ENCODE measurements at regions not wholly inside any gene's neighbourhood (a gene's known extent, or its start where the extent isn't known, plus 50 kb on each side); places are given as distances from the start of the nearest gene placed in this dataset.

DNA sequence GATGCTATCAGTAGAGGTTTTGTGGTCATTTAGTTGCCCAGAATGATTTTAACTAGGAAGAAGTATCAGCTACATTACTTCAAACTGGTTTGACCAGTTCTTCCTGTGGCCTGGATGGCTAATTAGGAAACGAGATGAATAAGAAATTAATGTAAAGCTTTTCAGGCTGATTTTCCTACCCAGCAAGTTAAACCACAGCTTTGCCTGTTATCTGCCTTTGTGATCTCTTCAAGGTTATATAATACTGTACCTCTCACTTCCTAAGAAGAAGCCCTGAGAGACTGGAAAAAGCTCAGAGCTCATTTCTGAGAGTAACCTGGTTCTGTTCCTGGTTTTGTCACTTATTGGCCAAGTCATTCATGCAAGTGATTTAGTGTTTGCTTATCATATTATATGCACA lies 782.2 kb upstream of the GOLIM4 start:
- no peaks in the 10 kb centered on the region for H3K4me1 Mint-ChIP-seq
- no peaks in the 10 kb centered on the region for H3K36me3 Mint-ChIP-seq (ENCODE audit: insufficient read depth)
- H3K27ac Mint-ChIP-seq (ENCODE audit: low read depth) = no peak overlapping the region
- no peak for ATAC-seq (replicated peaks; ENCODE audit: extremely low read depth, poor library complexity, severe bottlenecking)
- no peak overlapping the region for H3K4me3 Mint-ChIP-seq
- no peaks in the 10 kb centered on the region for H3K27me3 Mint-ChIP-seq
- H3K9me3 Mint-ChIP-seq = peaks cover 5% of the 10 kb centered on the region
- no peak for DNase-seq (ENCODE audit: low spot score in 2 of 2)

DNA sequence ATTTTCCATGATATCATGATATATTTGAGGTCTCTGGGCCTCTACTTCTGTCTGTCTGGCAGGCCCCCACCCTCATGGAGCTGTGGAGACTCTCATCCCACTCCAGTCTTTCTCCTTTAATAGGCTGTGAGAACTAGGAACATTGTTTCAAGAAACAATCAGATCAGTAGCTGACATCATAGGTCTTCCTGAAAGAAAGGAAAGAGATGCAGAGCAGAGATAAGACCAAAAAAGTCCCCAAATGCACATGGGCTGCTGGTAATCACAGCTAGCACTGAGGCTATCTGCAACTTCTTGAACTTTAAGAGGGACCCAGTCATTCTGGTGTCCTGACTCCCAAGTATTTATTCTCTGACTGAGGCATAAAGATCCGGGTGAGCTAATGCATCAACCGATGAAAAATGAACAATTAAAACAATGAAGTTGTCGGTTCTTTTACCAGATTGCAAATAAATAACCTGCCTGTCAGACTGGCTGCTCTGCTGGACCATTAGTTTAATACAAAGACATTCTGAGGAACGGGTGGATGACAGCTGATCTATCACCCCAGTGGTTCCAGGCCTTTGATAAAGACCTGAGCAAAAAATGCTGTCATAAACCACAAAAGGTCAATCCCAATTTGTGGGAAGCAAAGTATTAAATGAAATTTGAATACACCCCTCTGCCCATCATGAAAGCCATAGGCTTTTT lies 780.8 kb upstream of the GOLIM4 start:
- DNase-seq (ENCODE audit: low spot score in 2 of 2) (no peak), ATAC-seq (replicated peaks; ENCODE audit: extremely low read depth, poor library complexity, severe bottlenecking) (no peak)
- peaks cover 5% of the 10 kb centered on the region for H3K9me3 Mint-ChIP-seq
- H3K27me3 Mint-ChIP-seq = no peaks in the 10 kb centered on the region
- no peak overlapping the region for H3K27ac Mint-ChIP-seq (ENCODE audit: low read depth)
- no peak overlapping the region for H3K4me3 Mint-ChIP-seq
- no peaks in the 10 kb centered on the region for H3K4me1 Mint-ChIP-seq
- no peaks in the 10 kb centered on the region for H3K36me3 Mint-ChIP-seq (ENCODE audit: insufficient read depth)

DNA sequence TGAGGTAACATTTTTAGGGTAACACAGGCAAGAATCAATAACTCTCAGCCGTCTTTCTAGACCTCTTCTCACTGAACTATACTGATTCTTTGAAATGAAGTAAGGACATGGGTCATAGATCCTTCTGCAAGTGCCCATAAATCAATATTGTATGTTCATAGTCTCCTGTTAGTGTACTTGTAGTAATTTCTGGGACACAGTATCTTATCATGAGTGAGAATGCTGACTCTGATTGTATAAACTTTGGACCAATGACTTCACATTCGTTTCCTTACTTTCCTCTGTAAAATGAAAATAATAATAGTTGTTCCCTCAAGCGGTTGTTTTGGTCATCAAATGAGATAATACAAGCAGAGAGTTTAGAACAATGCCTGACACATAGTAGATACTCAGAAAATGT lies 777.1 kb upstream of the GOLIM4 start:
- Mint-ChIP-seq H3K36me3 (ENCODE audit: insufficient read depth) (no peaks in the 10 kb centered on the region), H3K4me3 (no peak overlapping the region)

DNA sequence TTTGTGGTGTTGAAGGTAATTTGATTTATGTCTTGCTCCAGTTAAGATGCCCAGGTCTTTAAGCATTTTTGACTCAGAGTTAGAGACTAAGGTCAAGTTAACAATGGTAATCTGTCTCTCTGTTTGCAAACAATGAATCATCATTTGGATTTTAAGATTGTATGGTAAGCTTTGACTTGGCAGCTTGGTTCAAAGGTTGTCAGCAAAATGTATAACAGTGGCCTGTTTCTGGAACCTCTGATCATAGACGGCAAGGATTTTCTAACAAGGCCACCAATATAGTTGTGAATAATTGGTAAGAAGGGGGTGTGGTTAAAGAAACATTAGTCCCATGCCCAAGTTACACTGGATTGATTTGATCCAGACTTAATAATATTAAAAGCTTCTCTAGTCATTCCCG lies 775.2 kb upstream of the GOLIM4 start:
- H3K27ac Mint-ChIP-seq (ENCODE audit: low read depth) = no peak overlapping the region
- ATAC-seq (replicated peaks; ENCODE audit: extremely low read depth, poor library complexity, severe bottlenecking) = no peak
- H3K36me3 Mint-ChIP-seq (ENCODE audit: insufficient read depth) = no peaks in the 10 kb centered on the region
- no peak for DNase-seq (ENCODE audit: low spot score in 2 of 2)
- no peak overlapping the region for H3K4me3 Mint-ChIP-seq
- H3K27me3 Mint-ChIP-seq = no peaks in the 10 kb centered on the region
- no peaks in the 10 kb centered on the region for H3K4me1 Mint-ChIP-seq
- peaks cover 5% of the 10 kb centered on the region for H3K9me3 Mint-ChIP-seq

More for the DNA sequence above, 777.1 kb upstream of the GOLIM4 start:
- H3K9me3 Mint-ChIP-seq = peaks cover 5% of the 10 kb centered on the region
- no peaks in the 10 kb centered on the region for H3K4me1 Mint-ChIP-seq
- no peak for ATAC-seq (replicated peaks; ENCODE audit: extremely low read depth, poor library complexity, severe bottlenecking)
- no peak overlapping the region for H3K27ac Mint-ChIP-seq (ENCODE audit: low read depth)
- no peak for DNase-seq (ENCODE audit: low spot score in 2 of 2)
- no peaks in the 10 kb centered on the region for H3K27me3 Mint-ChIP-seq

DNA sequence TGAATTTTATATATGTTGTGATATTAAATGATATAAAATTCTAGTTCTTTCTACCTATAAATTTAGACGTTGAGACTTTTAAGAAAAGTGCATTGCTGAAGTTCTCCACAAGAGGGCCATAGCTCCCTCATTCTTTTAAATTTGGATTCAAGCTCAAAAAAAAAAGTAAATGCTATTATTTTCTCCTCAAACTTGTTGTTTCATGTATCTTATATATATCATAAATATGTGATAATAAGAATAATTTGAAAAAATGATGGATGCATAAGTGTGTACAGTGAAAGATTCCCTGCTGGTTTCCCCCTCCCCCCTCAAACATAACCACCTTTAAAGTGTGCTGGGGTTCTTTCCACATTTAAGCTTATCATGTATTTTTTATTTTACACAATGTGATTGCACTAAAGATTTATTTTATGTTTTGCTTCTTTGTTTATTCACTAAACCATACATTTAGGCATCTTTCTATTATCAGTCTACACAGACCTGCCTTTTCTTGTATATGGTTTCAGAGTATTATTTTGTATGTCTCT lies 769.4 kb upstream of the GOLIM4 start:
- H3K4me3 Mint-ChIP-seq = no peak overlapping the region
- no peak for DNase-seq (ENCODE audit: low spot score in 2 of 2)
- H3K4me1 Mint-ChIP-seq = no peaks in the 10 kb centered on the region
- H3K27ac Mint-ChIP-seq (ENCODE audit: low read depth) = no peak overlapping the region
- no peaks in the 10 kb centered on the region for H3K27me3 Mint-ChIP-seq
- H3K9me3 Mint-ChIP-seq = no peaks in the 10 kb centered on the region
- no peaks in the 10 kb centered on the region for H3K36me3 Mint-ChIP-seq (ENCODE audit: insufficient read depth)
- no peak for ATAC-seq (replicated peaks; ENCODE audit: extremely low read depth, poor library complexity, severe bottlenecking)

DNA sequence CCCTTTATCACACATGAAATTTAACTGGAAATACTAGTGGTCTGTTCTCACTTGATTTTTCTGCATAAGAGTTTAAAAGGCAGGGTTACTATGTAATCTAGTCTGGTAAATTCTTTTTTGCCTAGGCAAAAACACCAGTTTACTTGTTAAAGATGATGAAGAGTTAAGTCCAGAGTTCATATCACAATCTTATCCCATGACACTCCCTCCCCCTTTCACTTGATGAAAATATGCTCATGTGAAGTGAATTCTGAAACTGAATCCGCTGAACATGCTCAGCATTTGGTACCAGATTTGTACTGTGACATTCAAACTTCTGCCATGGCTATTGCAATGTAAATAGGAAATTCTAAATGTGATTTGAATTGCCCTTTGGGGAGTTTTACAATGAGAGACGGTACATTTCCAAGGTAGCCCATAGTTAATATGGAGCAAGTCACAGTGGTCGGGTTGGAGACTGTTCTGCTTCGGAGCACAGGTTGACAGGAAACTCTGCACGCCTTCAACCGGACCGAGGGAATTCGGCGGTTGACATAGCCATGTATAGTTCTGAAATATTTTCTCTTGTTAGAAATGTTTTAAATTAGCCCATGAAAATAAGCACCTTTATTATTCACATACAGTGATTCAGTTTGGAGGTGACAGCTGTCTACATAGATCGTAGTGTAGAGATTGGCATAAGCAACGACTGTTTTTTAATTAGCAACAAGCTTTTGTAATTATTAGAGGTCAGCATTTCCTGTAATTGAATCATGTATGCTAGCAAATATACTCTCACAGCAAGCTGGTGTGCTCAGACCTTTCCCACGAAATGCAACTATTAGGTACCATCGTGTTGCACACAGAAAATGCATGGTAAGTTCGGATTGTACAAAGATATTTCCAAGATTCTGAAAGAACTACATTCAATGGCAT lies 768.6 kb upstream of the GOLIM4 start:
- Mint-ChIP-seq H3K36me3 (ENCODE audit: insufficient read depth) (no peaks in the 10 kb centered on the region), H3K27me3 (no peaks in the 10 kb centered on the region), H3K4me3 (no peak overlapping the region), H3K27ac (ENCODE audit: low read depth) (no peak overlapping the region), H3K9me3 (no peaks in the 10 kb centered on the region), H3K4me1 (no peaks in the 10 kb centered on the region)
- DNase-seq (ENCODE audit: low spot score in 2 of 2) (no peak), ATAC-seq (replicated peaks; ENCODE audit: extremely low read depth, poor library complexity, severe bottlenecking) (no peak)

DNA sequence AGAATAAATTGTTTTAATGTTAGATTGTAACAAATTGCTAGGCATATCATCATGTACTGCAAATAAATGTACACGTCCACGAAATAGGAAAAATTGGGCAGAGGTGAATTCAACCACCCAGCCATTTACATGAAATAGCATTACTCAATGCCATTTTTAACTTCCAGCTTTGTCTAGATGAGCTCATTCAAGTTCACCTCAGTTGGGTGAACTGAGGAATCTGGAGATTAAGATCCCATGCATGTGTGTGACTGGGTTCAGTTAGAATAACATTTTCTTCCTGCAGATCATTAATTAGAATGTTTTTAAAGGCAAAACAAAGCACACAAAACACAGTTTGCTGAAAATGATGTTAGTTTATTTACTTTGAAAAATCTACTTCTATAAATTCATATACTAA lies 767.8 kb upstream of the GOLIM4 start:
- DNase-seq (ENCODE audit: low spot score in 2 of 2) (no peak), ATAC-seq (replicated peaks; ENCODE audit: extremely low read depth, poor library complexity, severe bottlenecking) (no peak)
- Mint-ChIP-seq H3K36me3 (ENCODE audit: insufficient read depth) (no peaks in the 10 kb centered on the region), H3K9me3 (no peaks in the 10 kb centered on the region), H3K4me1 (no peaks in the 10 kb centered on the region), H3K27me3 (no peaks in the 10 kb centered on the region), H3K27ac (ENCODE audit: low read depth) (no peak overlapping the region), H3K4me3 (no peak overlapping the region)

DNA sequence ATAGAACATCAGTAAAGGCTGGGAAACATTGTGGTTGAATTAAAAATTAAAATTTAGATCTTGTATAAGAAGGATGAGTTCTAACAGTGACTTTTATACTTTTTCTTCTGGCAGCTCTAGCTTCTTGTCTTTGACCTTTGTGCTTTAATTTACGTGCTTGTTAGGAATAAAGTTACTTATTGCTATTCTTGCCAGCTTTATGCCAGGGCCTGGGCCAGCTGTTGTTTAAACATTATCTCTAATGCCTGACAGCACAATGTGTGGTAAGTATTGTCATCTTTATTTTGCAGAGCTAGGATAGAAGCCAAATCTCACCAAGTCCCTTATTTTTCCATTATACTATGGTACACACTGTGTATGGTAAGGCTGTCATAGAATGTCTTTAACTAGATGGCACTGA lies 766.7 kb upstream of the GOLIM4 start:
- H3K36me3 Mint-ChIP-seq (ENCODE audit: insufficient read depth) = no peaks in the 10 kb centered on the region
- ATAC-seq (replicated peaks; ENCODE audit: extremely low read depth, poor library complexity, severe bottlenecking) (no peak), DNase-seq (ENCODE audit: low spot score in 2 of 2) (no peak)
- no peak overlapping the region for H3K4me3 Mint-ChIP-seq
- H3K9me3 Mint-ChIP-seq = no peaks in the 10 kb centered on the region
- no peaks in the 10 kb centered on the region for H3K4me1 Mint-ChIP-seq
- H3K27me3 Mint-ChIP-seq = no peaks in the 10 kb centered on the region
- H3K27ac Mint-ChIP-seq (ENCODE audit: low read depth) = no peak overlapping the region

DNA sequence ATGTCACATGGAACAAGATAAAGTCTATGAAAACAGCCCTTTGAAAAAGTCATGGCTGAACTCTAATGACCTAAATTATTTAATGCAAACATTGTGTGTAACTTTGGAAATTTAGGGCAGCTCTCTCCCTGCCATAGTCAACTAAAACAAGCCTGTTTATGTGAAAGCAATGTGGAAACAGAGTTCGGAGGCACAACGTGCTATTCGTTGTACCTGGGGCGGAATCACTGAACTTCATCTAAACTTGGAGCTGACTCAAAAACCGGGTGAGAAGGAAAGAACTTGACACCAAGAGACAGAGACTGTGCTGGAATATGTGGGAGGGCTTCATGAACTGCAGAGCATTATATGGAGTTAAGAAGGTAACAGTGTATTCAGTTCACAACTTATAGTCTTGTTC lies 764.9 kb upstream of the GOLIM4 start:
- H3K27me3 Mint-ChIP-seq = no peaks in the 10 kb centered on the region
- no peak overlapping the region for H3K27ac Mint-ChIP-seq (ENCODE audit: low read depth)
- DNase-seq (ENCODE audit: low spot score in 2 of 2) (no peak), ATAC-seq (replicated peaks; ENCODE audit: extremely low read depth, poor library complexity, severe bottlenecking) (no peak)
- no peaks in the 10 kb centered on the region for H3K4me1 Mint-ChIP-seq
- no peaks in the 10 kb centered on the region for H3K36me3 Mint-ChIP-seq (ENCODE audit: insufficient read depth)
- no peak overlapping the region for H3K4me3 Mint-ChIP-seq
- H3K9me3 Mint-ChIP-seq = no peaks in the 10 kb centered on the region

DNA sequence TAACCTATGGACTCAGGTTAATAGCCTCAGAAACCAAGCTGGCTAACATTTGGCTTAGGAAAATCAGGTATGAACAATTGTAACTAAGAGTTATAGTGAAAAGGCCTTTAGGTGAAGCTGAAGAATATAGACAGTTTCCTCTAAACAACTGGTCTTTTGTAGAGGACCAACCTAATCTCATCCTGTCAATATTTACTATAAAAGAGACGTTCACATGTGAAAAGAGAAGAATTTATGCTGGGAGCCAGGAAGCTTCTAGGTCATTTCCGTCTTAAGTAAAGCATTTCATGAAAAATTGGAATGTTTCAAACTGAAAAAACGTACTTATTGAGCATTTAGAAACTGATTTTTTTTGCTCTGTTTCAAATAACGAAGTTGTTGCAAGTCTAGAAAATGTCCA lies 764.3 kb upstream of the GOLIM4 start:
- no peak for ATAC-seq (replicated peaks; ENCODE audit: extremely low read depth, poor library complexity, severe bottlenecking)
- H3K36me3 Mint-ChIP-seq (ENCODE audit: insufficient read depth) = no peaks in the 10 kb centered on the region
- H3K4me1 Mint-ChIP-seq = no peaks in the 10 kb centered on the region
- no peaks in the 10 kb centered on the region for H3K9me3 Mint-ChIP-seq
- no peak overlapping the region for H3K4me3 Mint-ChIP-seq
- H3K27ac Mint-ChIP-seq (ENCODE audit: low read depth) = no peak overlapping the region
- H3K27me3 Mint-ChIP-seq = no peaks in the 10 kb centered on the region
- no peak for DNase-seq (ENCODE audit: low spot score in 2 of 2)

DNA sequence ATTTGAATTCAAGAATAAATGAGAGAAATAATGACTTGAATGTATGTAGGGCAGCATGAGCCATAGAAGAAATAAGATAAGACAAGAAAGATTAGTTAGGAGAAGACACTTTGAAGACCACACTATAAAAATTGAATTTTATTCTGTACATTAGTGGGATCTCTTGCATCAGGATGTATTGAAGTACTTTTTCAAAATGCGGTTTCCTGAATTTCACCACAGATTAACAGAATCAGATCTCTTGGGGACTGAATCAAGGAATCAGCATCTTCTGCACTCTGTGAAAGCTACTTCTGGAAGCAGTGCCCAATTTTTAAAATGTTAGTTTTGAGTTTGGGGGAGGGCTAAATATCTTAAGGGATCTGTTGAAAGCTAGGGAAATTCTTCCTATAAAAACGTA lies 763.9 kb upstream of the GOLIM4 start:
- Mint-ChIP-seq H3K36me3 (ENCODE audit: insufficient read depth) (no peaks in the 10 kb centered on the region), H3K4me1 (no peaks in the 10 kb centered on the region), H3K27me3 (no peaks in the 10 kb centered on the region), H3K27ac (ENCODE audit: low read depth) (no peak overlapping the region), H3K4me3 (no peak overlapping the region), H3K9me3 (no peaks in the 10 kb centered on the region)
- ATAC-seq (replicated peaks; ENCODE audit: extremely low read depth, poor library complexity, severe bottlenecking) (no peak), DNase-seq (ENCODE audit: low spot score in 2 of 2) (no peak)

DNA sequence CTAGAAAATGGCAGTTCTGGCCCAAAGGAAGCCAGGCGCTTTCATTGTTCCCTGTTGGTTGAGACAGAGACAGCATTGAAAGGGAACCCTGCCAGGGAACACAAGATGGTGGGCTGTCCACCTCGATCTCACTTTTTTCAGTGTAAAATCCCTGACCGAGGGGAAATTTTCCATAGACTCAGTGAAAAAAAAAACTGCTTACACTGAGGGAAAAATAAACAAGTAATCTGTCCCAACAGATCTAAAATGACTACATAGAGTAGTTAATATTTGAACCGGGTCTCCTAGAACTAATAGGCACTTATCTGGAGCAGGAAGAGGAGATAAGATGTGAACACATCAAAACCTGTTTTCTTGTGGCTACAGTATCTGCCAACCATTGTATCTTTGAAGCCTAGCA lies 763.4 kb upstream of the GOLIM4 start:
- H3K27me3 Mint-ChIP-seq = no peaks in the 10 kb centered on the region
- H3K9me3 Mint-ChIP-seq = no peaks in the 10 kb centered on the region
- DNase-seq (ENCODE audit: low spot score in 2 of 2) = no peak
- H3K4me3 Mint-ChIP-seq = no peak overlapping the region
- ATAC-seq (replicated peaks; ENCODE audit: extremely low read depth, poor library complexity, severe bottlenecking) = no peak
- no peak overlapping the region for H3K27ac Mint-ChIP-seq (ENCODE audit: low read depth)
- no peaks in the 10 kb centered on the region for H3K36me3 Mint-ChIP-seq (ENCODE audit: insufficient read depth)
- no peaks in the 10 kb centered on the region for H3K4me1 Mint-ChIP-seq

DNA sequence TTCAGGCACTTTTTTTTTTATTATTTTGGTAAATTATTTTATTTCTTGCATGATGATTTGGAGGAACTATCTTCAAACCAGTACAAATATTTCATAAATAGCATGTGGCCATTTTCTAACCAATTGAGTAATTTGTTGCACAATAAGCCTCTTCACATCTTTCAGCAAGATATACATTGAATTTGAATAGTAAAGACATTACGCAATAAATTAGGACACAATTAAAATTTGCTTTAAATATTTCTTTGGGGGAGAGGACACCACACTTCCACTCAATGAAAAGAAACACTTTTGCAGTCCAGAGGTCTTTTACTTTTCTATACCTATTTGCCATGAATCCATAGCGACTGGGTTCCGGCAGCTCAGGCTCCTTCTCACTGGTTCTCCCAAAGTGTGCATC lies 762.6 kb upstream of the GOLIM4 start:
- Mint-ChIP-seq H3K4me1 (no peaks in the 10 kb centered on the region), H3K4me3 (no peak overlapping the region), H3K9me3 (no peaks in the 10 kb centered on the region), H3K36me3 (ENCODE audit: insufficient read depth) (no peaks in the 10 kb centered on the region), H3K27me3 (no peaks in the 10 kb centered on the region), H3K27ac (ENCODE audit: low read depth) (no peak overlapping the region)
- ATAC-seq (replicated peaks; ENCODE audit: extremely low read depth, poor library complexity, severe bottlenecking) (no peak), DNase-seq (ENCODE audit: low spot score in 2 of 2) (no peak)

All from central memory CD8-positive, alpha-beta T cell (primary cell).